Astrocyte (in vitro differentiated cells and primary cell): ENCODE measurements at regions not wholly inside any gene's neighbourhood (a gene's known extent, or its start where the extent isn't known, plus 50 kb on each side); places are given as distances from the start of the nearest gene placed in this dataset.
A peak's percentile ranks its signal among the peaks of the same experiment; 100 is the strongest.

ENCODE experiments used
- DNase-seq: peaks from one replicate; pipeline ENCODE4 v3.0.0-alpha.2; 2010; ENCODE audit warnings: low read depth
- FAIRE-seq: peaks from 2 replicates; lab custom pipeline; 2011; peaks lifted over from hg19 to GRCh38; lab: Jason Lieb, UNC
- H2AFZ ChIP-seq: 2 replicates; pipeline ENCODE4 v1.6.0; 2012; ENCODE audit warnings: low read depth, low read length, inconsistent platforms
- H3K27ac ChIP-seq: 2 replicates; pipeline ENCODE4 v1.5.1; 2011; ENCODE audit warnings: low read depth, low read length, inconsistent platforms
- H3K27me3 ChIP-seq: 2 replicates; pipeline ENCODE4 v1.6.0; 2011; ENCODE audit warnings: low read length, inconsistent platforms; ENCODE audit not compliant: insufficient read depth
- H3K36me3 ChIP-seq: 2 replicates; pipeline ENCODE4 v1.5.1; 2011; ENCODE audit warnings: low read length, inconsistent platforms; ENCODE audit not compliant: insufficient read depth
- H3K4me1 ChIP-seq: 2 replicates; pipeline ENCODE4 v1.5.1; 2011; ENCODE audit warnings: low read length, inconsistent platforms; ENCODE audit not compliant: insufficient read depth
- H3K4me2 ChIP-seq: 2 replicates; pipeline ENCODE4 v1.6.0; 2012; ENCODE audit warnings: low read length, inconsistent platforms
- H3K4me3 ChIP-seq: 2 replicates; pipeline ENCODE4 v1.5.1; 2011; ENCODE audit warnings: low read depth, mild to moderate bottlenecking, low read length, inconsistent platforms; ENCODE audit not compliant: insufficient read depth
- H3K79me2 ChIP-seq: 2 replicates; pipeline ENCODE4 v1.6.0; 2012; ENCODE audit warnings: mild to moderate bottlenecking, low read length, inconsistent platforms; ENCODE audit not compliant: insufficient read depth
- H3K9ac ChIP-seq: 2 replicates; pipeline ENCODE4 v1.6.0; 2012; ENCODE audit warnings: mild to moderate bottlenecking, low read length, inconsistent platforms
- H3K9me3 ChIP-seq: 2 replicates; pipeline ENCODE4 v1.5.1; 2012; ENCODE audit warnings: low read depth, mild to moderate bottlenecking, low read length, inconsistent platforms; ENCODE audit not compliant: insufficient read depth
- H4K20me1 ChIP-seq: 2 replicates; pipeline ENCODE4 v1.6.0; 2012; ENCODE audit warnings: low read length, inconsistent platforms; ENCODE audit not compliant: insufficient read depth
- H3K27ac Mint-ChIP-seq: one replicate; pipeline ENCODE4 v1.8.0; 2021; ENCODE audit warnings: mild to moderate bottlenecking, mixed read lengths; ENCODE audit not compliant: unreplicated experiment
- H3K27me3 Mint-ChIP-seq: one replicate; pipeline ENCODE4 v1.8.0; 2021; ENCODE audit warnings: low read depth, mixed read lengths; ENCODE audit not compliant: unreplicated experiment
- H3K36me3 Mint-ChIP-seq: one replicate; pipeline ENCODE4 v1.8.0; 2021; ENCODE audit warnings: low read depth, mixed read lengths; ENCODE audit not compliant: unreplicated experiment
- H3K4me1 Mint-ChIP-seq: one replicate; pipeline ENCODE4 v1.8.0; 2021; ENCODE audit warnings: low read depth, mixed read lengths; ENCODE audit not compliant: unreplicated experiment
- H3K4me3 Mint-ChIP-seq: one replicate; pipeline ENCODE4 v1.8.0; 2021; ENCODE audit warnings: mild to moderate bottlenecking, moderate library complexity, mixed read lengths; ENCODE audit not compliant: unreplicated experiment
- H3K9me3 Mint-ChIP-seq: one replicate; pipeline ENCODE4 v1.8.0; 2021; ENCODE audit warnings: mild to moderate bottlenecking, mixed read lengths; ENCODE audit not compliant: unreplicated experiment
- CTCF ChIP-seq: IDR thresholded peaks from 2 replicates; pipeline ENCODE4 v1.5.1; 2011; ENCODE audit warnings: low read depth, mild to moderate bottlenecking, inconsistent platforms, low read length, moderate library complexity; ENCODE audit not compliant: insufficient read depth
- EZH2 ChIP-seq: IDR thresholded peaks from 2 replicates; pipeline ENCODE4 v1.6.1; 2012; ENCODE audit warnings: mild to moderate bottlenecking, low read length, inconsistent platforms; ENCODE audit not compliant: insufficient read depth

GRCh38 chr12:126316411-126316810, 1251.2 kb downstream of the AACS start:
- no peaks in the 10 kb centered on the region for H3K27me3 ChIP-seq
- H3K79me2 ChIP-seq: no peaks in the 10 kb centered on the region
- no peak overlapping the region for H3K27ac Mint-ChIP-seq
- TF ChIP-seq CTCF: no peak
- TF ChIP-seq EZH2: no peak
- no peak overlapping the region for H3K4me3 ChIP-seq
- no peak overlapping the region for H3K9ac ChIP-seq
- no peak overlapping the region for H2AFZ ChIP-seq
- H4K20me1 ChIP-seq: no peaks in the 10 kb centered on the region
- H3K27me3 Mint-ChIP-seq: no peaks in the 10 kb centered on the region
- DNase-seq (no peak), FAIRE-seq (no peak)
- H3K4me1 ChIP-seq: no peaks in the 10 kb centered on the region
- H3K27ac ChIP-seq: no peak overlapping the region
- peaks cover 1% of the 10 kb centered on the region for H3K9me3 Mint-ChIP-seq
- H3K4me3 Mint-ChIP-seq: no peak overlapping the region
- no peaks in the 10 kb centered on the region for H3K36me3 ChIP-seq
- H3K4me1 Mint-ChIP-seq: no peaks in the 10 kb centered on the region
- no peaks in the 10 kb centered on the region for H3K9me3 ChIP-seq
- no peak overlapping the region for H3K4me2 ChIP-seq
- no peaks in the 10 kb centered on the region for H3K36me3 Mint-ChIP-seq

- Mint-ChIP-seq H3K4me3 (no peak overlapping the region), H3K27ac (no peak overlapping the region), H3K36me3 (no peaks in the 10 kb centered on the region), H3K27me3 (no peaks in the 10 kb centered on the region), H3K4me1 (no peaks in the 10 kb centered on the region), H3K9me3 (peaks cover 6% of the 10 kb centered on the region)
- Histone ChIP-seq H3K79me2 (no peaks in the 10 kb centered on the region), H3K27ac (peak overlapping the region; percentile 45), H4K20me1 (no peaks in the 10 kb centered on the region), H3K36me3 (no peaks in the 10 kb centered on the region), H3K4me2 (peak overlapping the region; percentile 33), H2AFZ (no peak overlapping the region), H3K9ac (no peak overlapping the region), H3K27me3 (no peaks in the 10 kb centered on the region), H3K4me3 (no peak overlapping the region), H3K9me3 (no peaks in the 10 kb centered on the region), H3K4me1 (peaks cover 5% of the 10 kb centered on the region)
- FAIRE-seq: no peak
- no peak for TF ChIP-seq CTCF
- no peak for TF ChIP-seq EZH2
- peak; percentile 94 for DNase-seq
Observed at GRCh38 chr12:126337556-126338441, 1272.6 kb downstream of the AACS start.

GRCh38 chr12:126342866-126343265, 1277.6 kb downstream of the AACS start:
- no peak overlapping the region for H3K27ac ChIP-seq
- Mint-ChIP-seq H3K9me3 (peaks cover 11% of the 10 kb centered on the region), H3K4me3 (no peak overlapping the region), H3K4me1 (no peaks in the 10 kb centered on the region), H3K27ac (no peak overlapping the region), H3K27me3 (no peaks in the 10 kb centered on the region), H3K36me3 (no peaks in the 10 kb centered on the region)
- H3K9me3 ChIP-seq: no peaks in the 10 kb centered on the region
- H3K27me3 ChIP-seq: no peaks in the 10 kb centered on the region
- H3K9ac ChIP-seq: no peak overlapping the region
- DNase-seq: no peak
- H3K4me3 ChIP-seq: no peak overlapping the region
- no peak overlapping the region for H2AFZ ChIP-seq
- H3K79me2 ChIP-seq: no peaks in the 10 kb centered on the region
- FAIRE-seq: no peak
- no peaks in the 10 kb centered on the region for H3K36me3 ChIP-seq
- H3K4me1 ChIP-seq: no peaks in the 10 kb centered on the region
- H4K20me1 ChIP-seq: no peaks in the 10 kb centered on the region
- no peak overlapping the region for H3K4me2 ChIP-seq
- TF ChIP-seq CTCF (no peak), EZH2 (no peak)
